K562 (cell line): ENCODE measurements at regions not wholly inside any gene's neighbourhood (a gene's known extent, or its start where the extent isn't known, plus 50 kb on each side); places are given as distances from the start of the nearest gene placed in this dataset.

ENCODE experiments used
- ATAC-seq: fragments of 200-7000 bp; cut with Tn5 transposase; 3 replicates; pipeline ENCODE4 v1.9.1; 2020; ENCODE audit warnings: moderate library complexity
- BruUV-seq: library from RNA; stranded (reverse); fragments of 400-500 nt; replicated peaks from 2 replicates; lab custom pipeline; 2021; lab: Mats Ljungman, UMichigan
- CTCF ChIA-PET: fragments of 300-600 bp; formaldehyde crosslinking; extraction: SDS; loops from one replicate; lab custom pipeline; 2021; ENCODE audit warnings: low intra/inter-chr PET ratio; lab: Yijun Ruan, JAX
- POLR2A ChIA-PET: fragments of 300-600, 350-650 bp; sonication (Branson Sonifier 250); formaldehyde crosslinking; extraction: SDS; loops from one replicate; lab custom pipeline; 2021; ENCODE audit warnings: antibody characterized with exemption, inconsistent platforms; lab: Yijun Ruan, JAX
- DNase-seq, 4 experiments: peaks; one replicate each; pipeline versions ENCODE4 v3.0.0 to v3.0.0-alpha.2; 2011 to 2018; ENCODE audit warnings: low spot score in 3 of 4, mixed read lengths in 3 of 4; ENCODE audit errors: extremely low read depth in 1 of 4
- FAIRE-seq: peaks from 2 replicates; lab custom pipeline; 2011; peaks lifted over from hg19 to GRCh38; lab: Jason Lieb, UNC
- H2AFZ ChIP-seq: 2 replicates; pipeline ENCODE4 v1.6.0; 2011; ENCODE audit warnings: low read depth, low read length, control low read depth, inconsistent platforms
- H3K27ac ChIP-seq: fragments of 200-600 bp; 3 replicates; pipeline ENCODE4 v1.8.0; 2011; ENCODE audit warnings: low read depth, mild to moderate bottlenecking, control low read depth, inconsistent platforms, low read length, moderate library complexity, mixed read lengths; ENCODE audit errors: extremely low read depth
- H3K27me3 ChIP-seq, 2 experiments: fragments of 300-600 bp in 1 of 2; 2 replicates in 1 of 2; 3 replicates in 1 of 2; pipeline versions ENCODE4 v1.6.0 to v1.8.0; 2011; ENCODE audit warnings: inconsistent platforms in 2 of 2, low read length in 2 of 2, mild to moderate bottlenecking in 1 of 2, mixed read lengths in 1 of 2, moderate library complexity in 1 of 2; ENCODE audit not compliant: control insufficient read depth in 2 of 2, insufficient read depth in 2 of 2
- H3K36me3 ChIP-seq: fragments of 300-600 bp; 3 replicates; pipeline ENCODE4 v1.8.0; 2011; ENCODE audit warnings: mild to moderate bottlenecking, low read length, inconsistent platforms; ENCODE audit not compliant: control insufficient read depth, insufficient read depth
- H3K4me1 ChIP-seq, 2 experiments: fragments of 200-600 bp in 1 of 2; replicated peaks in 1 of 2; 2 replicates in 1 of 2; 3 replicates in 1 of 2; pipeline versions ENCODE4 v1.5.1 to v1.8.0; 2011; ENCODE audit warnings: inconsistent platforms in 2 of 2, low read length in 2 of 2, mild to moderate bottlenecking in 1 of 2, mixed read lengths in 1 of 2, moderate library complexity in 1 of 2; ENCODE audit not compliant: control insufficient read depth in 2 of 2, insufficient read depth in 2 of 2
- H3K4me2 ChIP-seq: 2 replicates; pipeline ENCODE4 v1.6.1; 2011; ENCODE audit warnings: low read length, control low read depth, inconsistent platforms, mixed read lengths; ENCODE audit not compliant: insufficient read depth
- H3K4me3 ChIP-seq: fragments of 200-600 bp; sonication (generic), shearing (Covaris generic); 2 replicates; pipeline ENCODE4 v1.5.1; 2016; ENCODE audit warnings: control low read depth, inconsistent platforms
- H3K79me2 ChIP-seq: fragments of 200-600 bp; 3 replicates; pipeline ENCODE4 v1.8.0; 2011; ENCODE audit warnings: low read length, inconsistent platforms; ENCODE audit not compliant: control insufficient read depth, insufficient read depth
- H3K9ac ChIP-seq, 2 experiments: 2 replicates each; pipeline versions ENCODE4 v1.6.0 to v1.6.1; 2011; ENCODE audit warnings: low read depth in 2 of 2, low read length in 2 of 2, control low read depth in 1 of 2, inconsistent platforms in 1 of 2, mild to moderate bottlenecking in 1 of 2, mixed read lengths in 1 of 2; ENCODE audit not compliant: insufficient read depth in 1 of 2
- H3K9me1 ChIP-seq: one replicate; pipeline ENCODE4 v1.6.0; 2011; ENCODE audit warnings: inconsistent platforms, mild to moderate bottlenecking, low read length, moderate library complexity; ENCODE audit not compliant: control insufficient read depth, insufficient read depth
- H3K9me3 ChIP-seq: replicated peaks from 2 replicates; pipeline ENCODE4 v1.5.1; 2011; ENCODE audit warnings: low read depth, low read length, inconsistent platforms; ENCODE audit not compliant: control insufficient read depth, insufficient read depth
- H4K20me1 ChIP-seq: replicated peaks from 2 replicates; pipeline ENCODE4 v1.6.1; 2011; ENCODE audit warnings: low read length, inconsistent platforms, mixed read lengths; ENCODE audit not compliant: control insufficient read depth, insufficient read depth
- MYNN ChIP-seq, 2 experiments: sonication (generic); formaldehyde crosslinking in 1 of 2; IDR thresholded peaks; 2 replicates each; pipeline versions ENCODE4 v1.5.0 to v1.6.1; 2016 to 2020; ENCODE audit warnings: antibody characterized with exemption in 1 of 2, missing genetic modification reagents in 1 of 2
- NFXL1 ChIP-seq: fragments of 450-650 bp; formaldehyde crosslinking; IDR thresholded peaks from 2 replicates; pipeline ENCODE4 v1.4.0; 2021; ENCODE audit warnings: mild to moderate bottlenecking
- OTX1 ChIP-seq: fragments of 450-650 bp; formaldehyde crosslinking; IDR thresholded peaks from 2 replicates; pipeline ENCODE4 v1.4.0; 2022; ENCODE audit warnings: mild to moderate bottlenecking
- WGBS: fragments of 100-300 bp; shearing (Covaris generic); methylation state at CpG from one replicate; pipeline ENCODE4 v1.1.6; 2016; ENCODE audit warnings: low coverage, mixed read lengths; ENCODE audit not compliant: insufficient coverage; ENCODE audit errors: missing lambda C conversion rate; 5-methylcytosine and 5-hydroxymethylcytosine counted together
- in situ Hi-C: fragments of 300-500 bp; cut with MboI; formaldehyde crosslinking; loops from 4 replicates; pipeline ENCODE4 v1.15.0; 2018; ENCODE audit warnings: inconsistent platforms, mixed read lengths
- intact Hi-C: fragments of 100-400 bp; cut with micrococcal nuclease; formaldehyde crosslinking; loops from 2 replicates; pipeline ENCODE4 v1.14.2; 2022
- TF ChIP-seq, protein P1 (sequence below): fragments of 450-650 bp; IDR thresholded peaks from 2 replicates; pipeline ENCODE4 v1.6.1; 2016
- TF ChIP-seq, protein P2 (sequence below): fragments of 250-450 bp; sonication (Bioruptor Pico); IDR thresholded peaks from 2 replicates; pipeline ENCODE4 v1.9.0; 2021; ENCODE audit warnings: mild to moderate bottlenecking, inconsistent platforms
- TF ChIP-seq, protein P3 (sequence below): sonication (generic); formaldehyde crosslinking; IDR thresholded peaks from 2 replicates; pipeline ENCODE4 v1.8.1; 2023; ENCODE audit warnings: mild to moderate bottlenecking, missing genetic modification reagents
- TF ChIP-seq, protein P4 (sequence below): fragments of 200-800 bp; sonication (Bioruptor generic); IDR thresholded peaks from 2 replicates; pipeline ENCODE4 v1.6.1; 2017; ENCODE audit warnings: missing genetic modification characterization, missing compliant biosample characterization

DNA sequence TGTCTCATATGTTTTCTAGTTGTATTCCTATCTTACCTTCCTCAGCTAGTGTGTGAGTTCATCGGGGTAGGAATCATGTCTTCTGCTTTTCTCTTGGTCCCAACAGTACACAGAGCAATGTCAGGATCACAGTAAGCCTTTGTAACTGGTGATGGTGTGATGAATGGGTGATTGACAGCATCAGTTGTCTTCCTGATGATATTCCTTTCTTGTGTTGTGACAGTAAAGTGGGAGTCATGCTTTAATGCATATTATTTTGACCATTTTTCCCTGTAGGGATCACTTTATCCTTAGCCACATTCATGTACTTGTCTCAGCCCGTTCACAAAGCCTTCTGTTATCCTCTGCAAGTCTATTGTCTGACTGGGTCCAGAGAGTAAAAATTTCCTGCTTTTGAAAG, 501.7 kb downstream of the UTRN start:
- no peak overlapping the region for H3K27ac ChIP-seq
- H3K9ac ChIP-seq: no peak overlapping the region
- no peaks in the 10 kb centered on the region for H3K36me3 ChIP-seq
- no peak overlapping the region for H3K4me3 ChIP-seq
- BruUV-seq: no TSS peak
- FAIRE-seq: no peak
- ChIA-PET CTCF (no interaction called here), POLR2A (no interaction called here)
- H3K79me2 ChIP-seq: no peaks in the 10 kb centered on the region
- H2AFZ ChIP-seq: no peak overlapping the region
- H3K9me1 ChIP-seq: no peaks in the 10 kb centered on the region
- DNase-seq: no peak
- intact Hi-C loops: no loop called here
- no peaks in the 10 kb centered on the region; a peak in 1 of 5 replicates for H3K4me1 ChIP-seq
- in situ Hi-C loops: no loop called here
- no peaks in the 10 kb centered on the region for H3K9me3 ChIP-seq
- no peaks in the 10 kb centered on the region for H4K20me1 ChIP-seq
- H3K4me2 ChIP-seq: no peak overlapping the region
- WGBS: 9% methylated on average over 2 of the region's 2 CpGs
- H3K27me3 ChIP-seq: no peaks in the 10 kb centered on the region
- TF ChIP-seq OTX1 (CRISPR knock-in tag) (no peak), NFXL1 (CRISPR knock-in tag) (no peak)
- TF ChIP-seq, protein P1, sequence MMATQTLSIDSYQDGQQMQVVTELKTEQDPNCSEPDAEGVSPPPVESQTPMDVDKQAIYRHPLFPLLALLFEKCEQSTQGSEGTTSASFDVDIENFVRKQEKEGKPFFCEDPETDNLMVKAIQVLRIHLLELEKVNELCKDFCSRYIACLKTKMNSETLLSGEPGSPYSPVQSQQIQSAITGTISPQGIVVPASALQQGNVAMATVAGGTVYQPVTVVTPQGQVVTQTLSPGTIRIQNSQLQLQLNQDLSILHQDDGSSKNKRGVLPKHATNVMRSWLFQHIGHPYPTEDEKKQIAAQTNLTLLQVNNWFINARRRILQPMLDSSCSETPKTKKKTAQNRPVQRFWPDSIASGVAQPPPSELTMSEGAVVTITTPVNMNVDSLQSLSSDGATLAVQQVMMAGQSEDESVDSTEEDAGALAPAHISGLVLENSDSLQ: peak; percentile 32
- TF ChIP-seq, all 486 proteins: peak for 1
- ATAC-seq: no peak

DNA sequence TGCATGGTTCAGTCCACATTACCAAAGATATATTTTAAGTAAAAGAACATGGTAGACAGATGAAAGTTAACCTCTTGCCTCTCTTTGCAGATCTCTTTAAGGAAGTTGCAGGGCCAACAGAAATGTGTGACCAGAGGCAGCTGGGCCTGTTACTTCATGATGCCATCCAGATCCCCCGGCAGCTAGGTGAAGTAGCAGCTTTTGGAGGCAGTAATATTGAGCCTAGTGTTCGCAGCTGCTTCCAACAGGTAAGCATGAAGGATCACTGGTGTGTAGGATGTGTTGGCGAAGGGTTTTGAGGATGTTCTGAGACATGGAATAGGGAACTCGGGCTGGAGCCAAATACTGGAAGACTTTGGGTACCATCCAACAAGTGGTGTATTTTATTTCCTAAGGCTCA, 508.6 kb downstream of the UTRN start:
- Histone ChIP-seq H3K27me3 (no peaks in the 10 kb centered on the region), H3K4me3 (no peak overlapping the region), H3K9me1 (no peaks in the 10 kb centered on the region), H3K9me3 (no peaks in the 10 kb centered on the region), H2AFZ (no peak overlapping the region), H3K79me2 (no peaks in the 10 kb centered on the region), H3K4me1 (no peaks in the 10 kb centered on the region), H3K4me2 (no peak overlapping the region), H3K27ac (no peak overlapping the region), H3K36me3 (no peaks in the 10 kb centered on the region), H4K20me1 (no peaks in the 10 kb centered on the region), H3K9ac (no peak overlapping the region)
- ATAC-seq (no peak), FAIRE-seq (no peak), DNase-seq (no peak)
- in situ Hi-C loops: no loop called here
- intact Hi-C loops: no loop called here
- 28% methylated on average over 4 of the region's 4 CpGs for WGBS
- CTCF ChIA-PET: no interaction called here
- POLR2A ChIA-PET: no interaction called here
- BruUV-seq: no TSS peak
- TF ChIP-seq, protein P2, sequence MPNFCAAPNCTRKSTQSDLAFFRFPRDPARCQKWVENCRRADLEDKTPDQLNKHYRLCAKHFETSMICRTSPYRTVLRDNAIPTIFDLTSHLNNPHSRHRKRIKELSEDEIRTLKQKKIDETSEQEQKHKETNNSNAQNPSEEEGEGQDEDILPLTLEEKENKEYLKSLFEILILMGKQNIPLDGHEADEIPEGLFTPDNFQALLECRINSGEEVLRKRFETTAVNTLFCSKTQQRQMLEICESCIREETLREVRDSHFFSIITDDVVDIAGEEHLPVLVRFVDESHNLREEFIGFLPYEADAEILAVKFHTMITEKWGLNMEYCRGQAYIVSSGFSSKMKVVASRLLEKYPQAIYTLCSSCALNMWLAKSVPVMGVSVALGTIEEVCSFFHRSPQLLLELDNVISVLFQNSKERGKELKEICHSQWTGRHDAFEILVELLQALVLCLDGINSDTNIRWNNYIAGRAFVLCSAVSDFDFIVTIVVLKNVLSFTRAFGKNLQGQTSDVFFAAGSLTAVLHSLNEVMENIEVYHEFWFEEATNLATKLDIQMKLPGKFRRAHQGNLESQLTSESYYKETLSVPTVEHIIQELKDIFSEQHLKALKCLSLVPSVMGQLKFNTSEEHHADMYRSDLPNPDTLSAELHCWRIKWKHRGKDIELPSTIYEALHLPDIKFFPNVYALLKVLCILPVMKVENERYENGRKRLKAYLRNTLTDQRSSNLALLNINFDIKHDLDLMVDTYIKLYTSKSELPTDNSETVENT (CRISPR knock-in tag): no peak
- TF ChIP-seq MYNN (IDR thresholded peaks at IDR 0.05): no peak
- no peak for TF ChIP-seq MYNN (CRISPR knock-in tag; IDR thresholded peaks at IDR 0.05)
- TF ChIP-seq, protein P3, sequence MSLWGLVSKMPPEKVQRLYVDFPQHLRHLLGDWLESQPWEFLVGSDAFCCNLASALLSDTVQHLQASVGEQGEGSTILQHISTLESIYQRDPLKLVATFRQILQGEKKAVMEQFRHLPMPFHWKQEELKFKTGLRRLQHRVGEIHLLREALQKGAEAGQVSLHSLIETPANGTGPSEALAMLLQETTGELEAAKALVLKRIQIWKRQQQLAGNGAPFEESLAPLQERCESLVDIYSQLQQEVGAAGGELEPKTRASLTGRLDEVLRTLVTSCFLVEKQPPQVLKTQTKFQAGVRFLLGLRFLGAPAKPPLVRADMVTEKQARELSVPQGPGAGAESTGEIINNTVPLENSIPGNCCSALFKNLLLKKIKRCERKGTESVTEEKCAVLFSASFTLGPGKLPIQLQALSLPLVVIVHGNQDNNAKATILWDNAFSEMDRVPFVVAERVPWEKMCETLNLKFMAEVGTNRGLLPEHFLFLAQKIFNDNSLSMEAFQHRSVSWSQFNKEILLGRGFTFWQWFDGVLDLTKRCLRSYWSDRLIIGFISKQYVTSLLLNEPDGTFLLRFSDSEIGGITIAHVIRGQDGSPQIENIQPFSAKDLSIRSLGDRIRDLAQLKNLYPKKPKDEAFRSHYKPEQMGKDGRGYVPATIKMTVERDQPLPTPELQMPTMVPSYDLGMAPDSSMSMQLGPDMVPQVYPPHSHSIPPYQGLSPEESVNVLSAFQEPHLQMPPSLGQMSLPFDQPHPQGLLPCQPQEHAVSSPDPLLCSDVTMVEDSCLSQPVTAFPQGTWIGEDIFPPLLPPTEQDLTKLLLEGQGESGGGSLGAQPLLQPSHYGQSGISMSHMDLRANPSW (CRISPR knock-in tag): no peak
- TF ChIP-seq, protein P4, sequence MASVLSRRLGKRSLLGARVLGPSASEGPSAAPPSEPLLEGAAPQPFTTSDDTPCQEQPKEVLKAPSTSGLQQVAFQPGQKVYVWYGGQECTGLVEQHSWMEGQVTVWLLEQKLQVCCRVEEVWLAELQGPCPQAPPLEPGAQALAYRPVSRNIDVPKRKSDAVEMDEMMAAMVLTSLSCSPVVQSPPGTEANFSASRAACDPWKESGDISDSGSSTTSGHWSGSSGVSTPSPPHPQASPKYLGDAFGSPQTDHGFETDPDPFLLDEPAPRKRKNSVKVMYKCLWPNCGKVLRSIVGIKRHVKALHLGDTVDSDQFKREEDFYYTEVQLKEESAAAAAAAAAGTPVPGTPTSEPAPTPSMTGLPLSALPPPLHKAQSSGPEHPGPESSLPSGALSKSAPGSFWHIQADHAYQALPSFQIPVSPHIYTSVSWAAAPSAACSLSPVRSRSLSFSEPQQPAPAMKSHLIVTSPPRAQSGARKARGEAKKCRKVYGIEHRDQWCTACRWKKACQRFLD (CRISPR knock-in tag): no peak
